Neural progenitor cell (in vitro differentiated cells): ENCODE measurements at regions not wholly inside any gene's neighbourhood (a gene's known extent, or its start where the extent isn't known, plus 50 kb on each side); places are given as distances from the start of the nearest gene placed in this dataset.

ENCODE experiments used
- DNase-seq: peaks from one replicate; pipeline ENCODE4 v3.0.0-alpha.2; 2016; ENCODE audit warnings: low spot score
- H2AFZ ChIP-seq: fragments of 200-600 bp; sonication (generic); replicated peaks from 2 replicates; pipeline ENCODE4 v1.6.1; 2016; ENCODE audit warnings: antibody characterized with exemption
- H3F3A ChIP-seq: fragments of 200-600 bp; sonication (generic); 2 replicates; pipeline ENCODE4 v1.6.1; 2016; ENCODE audit warnings: antibody characterized with exemption, low read depth
- H3K27ac ChIP-seq: fragments of 200-600 bp; sonication (generic); 2 replicates; pipeline ENCODE4 v1.5.1; 2016; ENCODE audit warnings: mild to moderate bottlenecking
- H3K27me3 ChIP-seq: fragments of 200-600 bp; sonication (generic); 2 replicates; pipeline ENCODE4 v1.6.1; 2016; ENCODE audit warnings: mild to moderate bottlenecking, moderate library complexity
- H3K36me3 ChIP-seq: fragments of 200-600 bp; sonication (generic); 2 replicates; pipeline ENCODE4 v1.5.1; 2016
- H3K4me1 ChIP-seq: fragments of 200-600 bp; sonication (generic); 2 replicates; pipeline ENCODE4 v1.6.1; 2016; ENCODE audit warnings: mixed run types
- H3K4me2 ChIP-seq: fragments of 200-600 bp; sonication (generic); 2 replicates; pipeline ENCODE4 v1.6.1; 2016
- H3K4me3 ChIP-seq: fragments of 200-600 bp; sonication (generic); 2 replicates; pipeline ENCODE4 v1.5.1; 2016
- H3K79me2 ChIP-seq: fragments of 200-600 bp; sonication (generic); 2 replicates; pipeline ENCODE4 v1.6.1; 2016; ENCODE audit warnings: low read depth
- H3K9ac ChIP-seq: fragments of 200-600 bp; sonication (generic); 2 replicates; pipeline ENCODE4 v1.6.1; 2016
- H3K9me3 ChIP-seq: fragments of 200-600 bp; sonication (generic); 2 replicates; pipeline ENCODE4 v1.5.1; 2016; ENCODE audit warnings: low read depth
- H4K20me1 ChIP-seq: fragments of 200-600 bp; sonication (generic); 2 replicates; pipeline ENCODE4 v1.6.1; 2016; ENCODE audit warnings: low read depth
- H3K27ac Mint-ChIP-seq: 3 replicates; pipeline ENCODE4 v1.8.0; 2021; ENCODE audit warnings: mixed read lengths
- H3K27me3 Mint-ChIP-seq: 2 replicates; pipeline ENCODE4 v1.8.0; 2022; ENCODE audit warnings: low read depth, mild to moderate bottlenecking, inconsistent platforms, moderate library complexity, mixed read lengths; ENCODE audit not compliant: insufficient read depth
- H3K36me3 Mint-ChIP-seq: 3 replicates; pipeline ENCODE4 v1.8.0; 2021; ENCODE audit warnings: mixed read lengths
- H3K4me1 Mint-ChIP-seq: 3 replicates; pipeline ENCODE4 v1.8.0; 2021; ENCODE audit warnings: mixed read lengths
- H3K4me3 Mint-ChIP-seq: 3 replicates; pipeline ENCODE4 v1.8.0; 2021; ENCODE audit warnings: mild to moderate bottlenecking, moderate library complexity, mixed read lengths
- H3K9me3 Mint-ChIP-seq: 3 replicates; pipeline ENCODE4 v1.8.0; 2020; ENCODE audit warnings: mixed read lengths
- CTCF ChIP-seq: fragments of 200-600 bp; sonication (generic); IDR thresholded peaks from 2 replicates; pipeline ENCODE4 v1.5.1; 2017; ENCODE audit warnings: antibody characterized with exemption, mild to moderate bottlenecking
- EZH2 ChIP-seq: fragments of 200-600 bp; sonication (generic); IDR thresholded peaks from 2 replicates; pipeline ENCODE4 v1.6.1; 2017; ENCODE audit warnings: antibody characterized with exemption, mild to moderate bottlenecking, moderate library complexity
- EZH2phosphoT487 ChIP-seq: fragments of 200-600 bp; sonication (generic); IDR thresholded peaks from 2 replicates; pipeline ENCODE4 v1.6.1; 2017; ENCODE audit warnings: antibody characterized with exemption

GRCh38 chr2:139911160-139911559 is 1131.0 kb upstream of the NXPH2 start:
- Mint-ChIP-seq H3K36me3 (no peaks in the 10 kb centered on the region), H3K27ac (no peak overlapping the region), H3K4me1 (no peaks in the 10 kb centered on the region), H3K9me3 (peaks cover 2% of the 10 kb centered on the region), H3K4me3 (no peak overlapping the region), H3K27me3 (peaks cover 4% of the 10 kb centered on the region)
- TF ChIP-seq EZH2 (no peak), CTCF (no peak), EZH2phosphoT487 (no peak)
- no peaks in the 10 kb centered on the region for H3F3A ChIP-seq
- H3K79me2 ChIP-seq: no peaks in the 10 kb centered on the region
- no peak overlapping the region for H3K4me3 ChIP-seq
- no peak overlapping the region for H3K4me2 ChIP-seq
- no peak overlapping the region for H3K9ac ChIP-seq
- no peaks in the 10 kb centered on the region for H4K20me1 ChIP-seq
- no peak for DNase-seq
- H2AFZ ChIP-seq: no peak overlapping the region
- H3K9me3 ChIP-seq: no peaks in the 10 kb centered on the region
- no peaks in the 10 kb centered on the region for H3K36me3 ChIP-seq
- H3K27ac ChIP-seq: no peak overlapping the region
- H3K4me1 ChIP-seq: no peaks in the 10 kb centered on the region
- no peaks in the 10 kb centered on the region for H3K27me3 ChIP-seq

- Histone ChIP-seq H3K27ac (no peak overlapping the region), H2AFZ (no peak overlapping the region), H3K9me3 (no peaks in the 10 kb centered on the region), H3K4me2 (no peak overlapping the region), H3F3A (no peaks in the 10 kb centered on the region), H3K9ac (no peak overlapping the region), H4K20me1 (no peaks in the 10 kb centered on the region), H3K4me3 (no peak overlapping the region), H3K79me2 (no peaks in the 10 kb centered on the region), H3K4me1 (no peaks in the 10 kb centered on the region), H3K27me3 (no peaks in the 10 kb centered on the region), H3K36me3 (no peaks in the 10 kb centered on the region)
- Mint-ChIP-seq H3K36me3 (no peaks in the 10 kb centered on the region), H3K4me1 (no peaks in the 10 kb centered on the region), H3K27me3 (peaks cover 4% of the 10 kb centered on the region), H3K4me3 (no peak overlapping the region), H3K27ac (no peak overlapping the region), H3K9me3 (peaks cover 2% of the 10 kb centered on the region)
- no peak for DNase-seq
- TF ChIP-seq EZH2phosphoT487 (no peak), CTCF (no peak), EZH2 (no peak)
Observed at GRCh38 chr2:139909136-139909535, 1128.9 kb upstream of the NXPH2 start.

- Histone ChIP-seq H3K4me2 (no peak overlapping the region), H3F3A (no peaks in the 10 kb centered on the region), H2AFZ (no peak overlapping the region), H3K27me3 (no peaks in the 10 kb centered on the region), H3K9me3 (no peaks in the 10 kb centered on the region), H3K36me3 (no peaks in the 10 kb centered on the region), H3K27ac (no peak overlapping the region), H3K9ac (no peak overlapping the region), H4K20me1 (no peaks in the 10 kb centered on the region), H3K4me1 (no peaks in the 10 kb centered on the region), H3K4me3 (no peak overlapping the region), H3K79me2 (no peaks in the 10 kb centered on the region)
- H3K27ac Mint-ChIP-seq: no peak overlapping the region
- no peaks in the 10 kb centered on the region for H3K9me3 Mint-ChIP-seq
- no peak for TF ChIP-seq EZH2
- TF ChIP-seq EZH2phosphoT487: no peak
- no peak for TF ChIP-seq CTCF
- no peak for DNase-seq
- no peak overlapping the region for H3K4me3 Mint-ChIP-seq
- H3K27me3 Mint-ChIP-seq: peaks cover 2% of the 10 kb centered on the region
- no peaks in the 10 kb centered on the region for H3K4me1 Mint-ChIP-seq
- H3K36me3 Mint-ChIP-seq: no peaks in the 10 kb centered on the region
Observed at GRCh38 chr2:139905624-139906023, 1125.4 kb upstream of the NXPH2 start.

- Mint-ChIP-seq H3K4me1 (peaks cover 8% of the 10 kb centered on the region), H3K9me3 (no peaks in the 10 kb centered on the region), H3K27ac (no peak overlapping the region), H3K4me3 (no peak overlapping the region), H3K27me3 (peaks cover 2% of the 10 kb centered on the region), H3K36me3 (no peaks in the 10 kb centered on the region)
- DNase-seq: no peak
- Histone ChIP-seq H2AFZ (no peak overlapping the region), H3F3A (no peaks in the 10 kb centered on the region), H3K4me3 (no peak overlapping the region), H3K4me1 (no peaks in the 10 kb centered on the region), H3K79me2 (no peaks in the 10 kb centered on the region), H3K9ac (no peak overlapping the region), H4K20me1 (no peaks in the 10 kb centered on the region), H3K27ac (no peak overlapping the region), H3K9me3 (no peaks in the 10 kb centered on the region), H3K4me2 (no peak overlapping the region), H3K36me3 (no peaks in the 10 kb centered on the region), H3K27me3 (no peaks in the 10 kb centered on the region)
- TF ChIP-seq EZH2 (no peak), EZH2phosphoT487 (no peak), CTCF (no peak)
Observed at GRCh38 chr2:139891636-139892035, 1111.4 kb upstream of the NXPH2 start.
